GM19438 (cell line): ENCODE measurements at regions not wholly inside any gene's neighbourhood (a gene's known extent, or its start where the extent isn't known, plus 50 kb on each side); places are given as distances from the start of the nearest gene placed in this dataset.

ENCODE experiments used
- ATAC-seq: cut with Tn5 transposase; IDR thresholded peaks from one replicate; pipeline ENCODE4 v1.9.1; 2021; ENCODE audit warnings: low read depth; ENCODE audit not compliant: unreplicated experiment

DNA sequence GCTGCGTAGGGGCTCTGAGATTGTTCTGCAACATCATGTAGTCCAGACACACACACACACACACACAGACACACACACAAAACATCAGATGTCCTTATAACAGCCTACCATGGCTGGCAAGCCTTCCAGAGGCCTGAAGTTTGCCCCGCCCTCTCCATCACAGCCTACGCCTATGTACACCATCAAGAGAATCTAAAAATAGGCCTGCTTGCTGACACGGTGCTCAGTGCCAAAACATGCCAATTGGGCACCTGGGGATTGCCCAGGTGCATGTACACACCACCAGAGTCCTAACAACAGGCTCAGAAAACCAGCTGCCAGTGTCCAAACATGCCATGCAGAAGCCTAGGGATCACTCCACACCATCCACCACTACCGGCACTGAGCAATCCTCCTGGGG is 391.7 kb upstream of the SPTLC3 start:
- no peak for ATAC-seq

DNA sequence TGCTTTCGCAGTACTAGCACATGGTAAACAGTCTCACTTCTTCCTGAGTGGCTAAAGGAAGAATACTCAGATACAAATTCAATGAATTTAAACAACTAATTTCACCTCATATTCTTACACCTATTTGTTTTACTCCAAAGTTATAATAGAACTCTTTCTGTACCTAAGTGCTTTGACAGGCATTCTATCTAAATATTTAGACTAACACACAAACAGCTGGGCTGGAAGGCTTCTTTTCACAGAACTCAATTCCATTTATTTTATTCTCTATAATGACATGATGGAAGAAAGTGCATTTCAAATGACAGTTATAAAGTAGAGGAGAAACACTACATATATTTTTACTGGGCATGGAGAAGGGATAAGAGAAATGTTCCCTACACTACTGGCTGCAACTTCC is 384.9 kb upstream of the SPTLC3 start:
- ATAC-seq: no peak

DNA sequence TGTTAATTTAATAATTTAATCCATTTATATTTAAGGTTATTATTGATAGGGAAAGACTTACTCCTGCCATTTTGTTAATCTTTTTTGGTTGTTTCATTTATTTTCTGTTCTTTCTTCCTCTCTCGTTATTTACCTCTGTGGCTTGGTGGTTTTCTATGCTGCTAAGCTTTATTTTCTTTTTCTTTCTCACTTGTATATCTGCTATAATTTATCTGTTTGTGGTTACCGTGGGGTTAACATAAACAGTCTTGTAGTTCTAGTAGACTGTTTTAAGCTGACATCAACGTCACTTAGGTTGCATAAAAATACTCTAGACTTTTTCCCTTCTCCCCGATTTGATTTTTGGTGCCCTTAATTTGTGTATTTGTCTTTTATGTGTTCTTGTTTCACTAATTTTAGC is 381.3 kb upstream of the SPTLC3 start:
- ATAC-seq: no peak

GRCh38 chr20:12638633-12639312 is 370.0 kb upstream of the SPTLC3 start:
- ATAC-seq: no peak

- no peak for ATAC-seq
These were observed 368.5 kb upstream of the SPTLC3 start for GRCh38 chr20:12640251-12640650.

- no peak for ATAC-seq
These were observed 367.2 kb upstream of the SPTLC3 start for GRCh38 chr20:12641619-12642018.

- ATAC-seq: no peak
These were observed 364.3 kb upstream of the SPTLC3 start for GRCh38 chr20:12644461-12644860.

GRCh38 chr20:12649234-12649633 is 359.5 kb upstream of the SPTLC3 start:
- ATAC-seq: no peak

- ATAC-seq: no peak
These were observed 355.1 kb upstream of the SPTLC3 start for GRCh38 chr20:12653642-12654041.

- ATAC-seq: no peak
These were observed 348.8 kb upstream of the SPTLC3 start for GRCh38 chr20:12659942-12660341.

DNA sequence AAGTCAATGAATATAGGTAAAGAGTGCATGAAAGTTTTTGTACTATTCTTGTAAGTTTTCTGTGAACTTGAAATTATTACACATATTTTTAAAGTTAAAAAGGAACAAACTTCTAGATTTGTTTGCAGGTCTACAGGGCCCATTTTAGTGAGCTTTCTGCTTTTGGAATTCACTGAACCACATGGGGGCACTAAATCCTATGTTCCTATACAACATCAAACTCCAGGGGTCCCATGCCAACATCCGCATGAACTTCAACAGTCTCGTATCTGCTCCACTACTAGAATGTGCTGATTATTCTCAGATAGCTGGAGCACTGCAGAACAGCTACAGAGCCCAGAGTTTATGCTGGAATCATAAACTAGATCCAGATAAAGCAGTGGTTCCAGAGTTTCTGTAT is 347.9 kb upstream of the SPTLC3 start:
- ATAC-seq: no peak

- ATAC-seq: no peak
These were observed 338.5 kb upstream of the SPTLC3 start for GRCh38 chr20:12670301-12670700.

DNA sequence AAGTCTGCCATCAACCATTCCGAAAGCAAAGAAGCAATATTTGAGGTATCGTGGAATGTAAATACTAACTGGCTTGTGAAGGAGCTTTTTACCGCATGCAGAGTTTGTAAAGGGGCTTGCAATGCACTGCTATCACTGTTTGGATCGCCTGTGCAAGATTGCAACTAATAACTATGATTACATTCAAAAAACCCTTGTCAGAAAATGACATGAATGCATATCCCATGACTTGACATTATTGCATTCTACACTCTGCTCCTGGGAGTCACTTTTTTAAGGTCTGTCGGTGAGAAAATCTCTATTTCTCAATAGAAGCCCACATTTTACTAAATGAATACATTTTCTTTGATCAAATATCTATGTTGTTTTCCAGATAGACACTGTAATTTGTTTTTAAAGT is 335.4 kb upstream of the SPTLC3 start:
- no peak for ATAC-seq

- ATAC-seq: no peak
These were observed 330.8 kb upstream of the SPTLC3 start for GRCh38 chr20:12677925-12678324.

- ATAC-seq: no peak
These were observed 329.3 kb upstream of the SPTLC3 start for GRCh38 chr20:12679447-12679846.

GRCh38 chr20:12682613-12683012 is 326.2 kb upstream of the SPTLC3 start:
- ATAC-seq: no peak

DNA sequence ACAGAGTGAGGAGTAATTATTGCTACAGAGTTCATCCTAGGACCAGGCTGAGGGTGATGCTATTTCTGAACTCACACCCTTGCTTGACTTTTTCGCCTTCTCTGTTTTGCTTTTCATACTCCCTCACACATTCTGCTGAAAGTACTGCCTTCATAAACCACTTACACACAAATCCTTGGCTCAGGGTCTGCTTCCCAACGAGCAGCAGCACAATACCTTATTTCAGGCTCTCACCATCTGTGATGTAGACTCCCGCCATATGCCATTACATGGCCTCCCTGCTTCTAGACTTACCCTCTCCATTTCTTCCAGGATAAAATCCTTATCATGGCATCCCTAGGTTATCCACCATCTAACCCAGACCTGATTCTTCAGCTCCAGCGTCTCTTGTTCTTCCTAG is 321.3 kb upstream of the SPTLC3 start:
- ATAC-seq: no peak

DNA sequence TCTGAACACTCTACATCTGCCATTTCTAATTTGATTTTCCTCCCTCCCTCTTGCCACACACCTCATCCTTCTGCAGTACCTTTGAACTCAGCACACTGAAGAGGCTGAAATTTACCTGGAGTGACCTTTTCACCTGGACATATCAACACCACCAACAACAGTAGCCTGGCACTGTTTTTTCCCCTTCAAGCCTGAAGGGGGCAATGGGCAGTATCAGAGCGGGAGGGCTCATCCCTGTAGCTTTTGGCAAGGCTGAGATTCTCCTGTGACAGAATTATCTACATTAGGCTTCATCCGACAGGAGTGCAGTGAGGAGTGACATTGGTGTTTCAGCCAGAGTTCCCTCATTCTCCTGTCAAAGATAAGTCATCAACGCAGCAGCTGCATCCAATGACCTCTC is 312.8 kb upstream of the SPTLC3 start:
- ATAC-seq: no peak

DNA sequence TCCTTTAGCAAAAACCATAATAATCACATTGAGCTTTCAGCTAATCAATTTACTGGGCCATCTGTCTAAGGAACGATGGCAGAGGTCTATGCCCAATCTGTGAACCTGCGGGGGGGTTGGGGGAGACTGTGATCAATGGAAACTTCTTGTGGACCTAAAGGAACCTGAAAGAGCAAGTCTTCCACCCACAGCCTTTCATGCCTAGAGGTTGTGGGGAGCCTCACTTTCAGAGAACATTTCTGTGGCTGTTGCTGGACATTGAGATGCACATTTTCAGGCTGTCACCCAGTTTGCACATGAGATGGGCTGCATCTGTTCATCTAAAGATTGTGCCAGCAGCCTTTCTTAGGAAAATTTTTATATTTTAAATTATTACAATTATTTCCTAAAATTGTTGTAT is 310.0 kb upstream of the SPTLC3 start:
- ATAC-seq: no peak

DNA sequence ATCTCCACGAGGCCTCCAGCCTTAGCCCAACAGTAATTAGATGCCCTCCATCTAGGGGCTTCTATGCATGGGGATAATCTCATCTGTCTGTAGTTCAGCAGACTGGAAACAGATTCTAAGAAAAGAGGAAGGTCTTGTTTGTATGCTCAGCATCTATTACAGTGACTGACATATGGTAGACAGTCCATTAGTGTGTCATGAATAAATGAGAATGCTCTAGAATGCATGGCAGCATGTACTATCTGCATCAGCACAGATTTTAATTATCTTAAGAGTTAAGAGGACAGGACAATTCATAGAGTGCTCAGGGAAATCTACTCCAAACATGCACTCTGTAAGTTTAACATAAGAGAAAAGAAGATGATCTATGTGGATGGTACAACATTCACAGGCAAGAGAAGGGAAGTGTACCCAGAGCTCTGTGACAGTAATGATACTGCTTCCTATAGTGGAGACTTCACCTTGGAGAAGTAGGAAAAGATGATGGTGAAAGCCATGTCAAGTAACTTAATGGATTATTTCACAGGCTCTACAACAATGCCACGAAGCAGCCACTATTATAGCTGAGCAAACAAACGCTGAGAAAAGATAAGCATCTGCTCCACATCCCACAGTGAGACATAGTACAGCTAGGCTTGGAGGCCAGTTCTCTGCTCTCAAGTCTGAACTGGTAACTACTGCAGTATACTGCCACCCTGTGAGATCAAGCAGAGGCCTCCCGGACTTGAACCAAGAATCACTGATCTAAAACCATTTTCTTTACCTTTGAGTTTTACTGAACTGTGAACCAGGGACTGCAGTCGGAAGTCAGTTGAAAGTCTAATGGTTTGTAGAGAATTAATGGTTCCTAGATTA is 309.2 kb upstream of the SPTLC3 start:
- no peak for ATAC-seq

GRCh38 chr20:12700701-12701100 is 308.1 kb upstream of the SPTLC3 start:
- no peak for ATAC-seq

- ATAC-seq: no peak
These were observed 306.5 kb upstream of the SPTLC3 start for GRCh38 chr20:12702312-12702711.
